ENCODE measurements at regions not wholly inside any gene's neighbourhood (a gene's known extent, or its start where the extent isn't known, plus 50 kb on each side); places are given as distances from the start of the nearest gene placed in this dataset.

GRCh38 chr15:25556136-25556535 is 117.3 kb upstream of the UBE3A start:
- no peaks in the 10 kb centered on the region for H3K36me3 Mint-ChIP-seq (ENCODE audit: low read depth)
- Histone ChIP-seq H3K4me1 (ENCODE audit: control insufficient read depth, insufficient read depth, low read length) (peaks cover 6% of the 10 kb centered on the region), H3K9me3 (ENCODE audit: control insufficient read depth, low read length) (no peaks in the 10 kb centered on the region), H3K27ac (ENCODE audit: low read depth, low read length) (no peak overlapping the region), H3K9ac (ENCODE audit: extremely low read depth, low read length, poor library complexity, severe bottlenecking) (no peak overlapping the region), H3K27me3 (ENCODE audit: control insufficient read depth, insufficient read depth, low read length, poor library complexity, severe bottlenecking) (no peaks in the 10 kb centered on the region), H3K4me3 (ENCODE audit: low read length) (no peak overlapping the region), H3K36me3 (ENCODE audit: control insufficient read depth, insufficient read depth, low read length) (no peaks in the 10 kb centered on the region)
- no peaks in the 10 kb centered on the region for H3K27me3 Mint-ChIP-seq (ENCODE audit: insufficient read depth)
- no peaks in the 10 kb centered on the region for H3K9me3 Mint-ChIP-seq
- no peak for TF ChIP-seq CTCF (conservative IDR thresholded peaks at IDR 0.05)
- H3K4me1 Mint-ChIP-seq = peaks cover 26% of the 10 kb centered on the region
- no peak overlapping the region for H3K27ac Mint-ChIP-seq
- DNase-seq = no peak
- H3K4me3 Mint-ChIP-seq = no peak overlapping the region

GRCh38 chr15:25554640-25555039 is 115.8 kb upstream of the UBE3A start:
- H3K4me1 Mint-ChIP-seq = peaks cover 20% of the 10 kb centered on the region
- H3K36me3 ChIP-seq (ENCODE audit: control insufficient read depth, insufficient read depth, low read length) = no peaks in the 10 kb centered on the region
- TF ChIP-seq CTCF (conservative IDR thresholded peaks at IDR 0.05) = no peak
- no peaks in the 10 kb centered on the region for H3K27me3 ChIP-seq (ENCODE audit: control insufficient read depth, insufficient read depth, low read length, poor library complexity, severe bottlenecking)
- no peaks in the 10 kb centered on the region for H3K36me3 Mint-ChIP-seq (ENCODE audit: low read depth)
- H3K4me1 ChIP-seq (ENCODE audit: control insufficient read depth, insufficient read depth, low read length) = peaks cover 6% of the 10 kb centered on the region
- H3K27ac Mint-ChIP-seq = no peak overlapping the region
- H3K9ac ChIP-seq (ENCODE audit: extremely low read depth, low read length, poor library complexity, severe bottlenecking) = no peak overlapping the region
- WGBS, 2 experiments (ENCODE audit: insufficient coverage in 1 of 2, insufficient read length in 1 of 2) = 91 to 94% methylated on average over 10 of the region's 10 CpGs
- H3K9me3 Mint-ChIP-seq = no peaks in the 10 kb centered on the region
- H3K4me3 ChIP-seq (ENCODE audit: low read length) = no peak overlapping the region
- no peak overlapping the region for H3K27ac ChIP-seq (ENCODE audit: low read depth, low read length)
- DNase-seq = peak; percentile 15
- no peaks in the 10 kb centered on the region for H3K9me3 ChIP-seq (ENCODE audit: control insufficient read depth, low read length)
- H3K4me3 Mint-ChIP-seq = no peak overlapping the region
- H3K27me3 Mint-ChIP-seq (ENCODE audit: insufficient read depth) = no peaks in the 10 kb centered on the region

- 93% methylated on average over 2 of the region's 3 CpGs; no CpG with 5 or more reads in 1 of the 2 experiments for WGBS, 2 experiments (ENCODE audit: insufficient coverage in 1 of 2, insufficient read length in 1 of 2)
- Mint-ChIP-seq H3K4me1 (peaks cover 1% of the 10 kb centered on the region), H3K4me3 (no peak overlapping the region), H3K9me3 (no peaks in the 10 kb centered on the region), H3K27me3 (ENCODE audit: insufficient read depth) (peaks cover under 1% of the 10 kb centered on the region), H3K36me3 (ENCODE audit: low read depth) (no peaks in the 10 kb centered on the region), H3K27ac (no peak overlapping the region)
- Histone ChIP-seq H3K9ac (ENCODE audit: extremely low read depth, low read length, poor library complexity, severe bottlenecking) (no peak overlapping the region), H3K27ac (ENCODE audit: low read depth, low read length) (no peak overlapping the region), H3K4me3 (ENCODE audit: low read length) (no peak overlapping the region), H3K27me3 (ENCODE audit: control insufficient read depth, insufficient read depth, low read length, poor library complexity, severe bottlenecking) (no peaks in the 10 kb centered on the region), H3K36me3 (ENCODE audit: control insufficient read depth, insufficient read depth, low read length) (no peaks in the 10 kb centered on the region), H3K4me1 (ENCODE audit: control insufficient read depth, insufficient read depth, low read length) (no peaks in the 10 kb centered on the region), H3K9me3 (ENCODE audit: control insufficient read depth, low read length) (no peaks in the 10 kb centered on the region)
- no peak for TF ChIP-seq CTCF (conservative IDR thresholded peaks at IDR 0.05)
- DNase-seq = no peak
Measured at GRCh38 chr15:25548600-25548999, 109.8 kb upstream of the UBE3A start.

Data from endodermal cell (in vitro differentiated cells).